GM12892 (cell line): ENCODE measurements at regions not wholly inside any gene's neighbourhood (a gene's known extent, or its start where the extent isn't known, plus 50 kb on each side); places are given as distances from the start of the nearest gene placed in this dataset.

ENCODE experiments used
- DNase-seq: peaks from one replicate; pipeline ENCODE4 v3.0.0; 2011; ENCODE audit not compliant: insufficient read length
- FAIRE-seq: peaks from 2 replicates; lab custom pipeline; 2011; peaks lifted over from hg19 to GRCh38; lab: Jason Lieb, UNC
- POLR2A ChIP-seq: IDR thresholded peaks from 2 replicates; pipeline ENCODE4 v1.6.1; 2011; ENCODE audit warnings: low read depth, low read length, control low read depth
- POLR2AphosphoS5 ChIP-seq: IDR thresholded peaks from 2 replicates; pipeline ENCODE4 v1.6.1; 2011; ENCODE audit warnings: low read depth, low read length, control low read depth
- TAF1 ChIP-seq: IDR thresholded peaks from 2 replicates; pipeline ENCODE4 v1.6.1; 2011; ENCODE audit warnings: low read depth, mild to moderate bottlenecking, control low read depth, low read length, borderline replicate concordance

DNA sequence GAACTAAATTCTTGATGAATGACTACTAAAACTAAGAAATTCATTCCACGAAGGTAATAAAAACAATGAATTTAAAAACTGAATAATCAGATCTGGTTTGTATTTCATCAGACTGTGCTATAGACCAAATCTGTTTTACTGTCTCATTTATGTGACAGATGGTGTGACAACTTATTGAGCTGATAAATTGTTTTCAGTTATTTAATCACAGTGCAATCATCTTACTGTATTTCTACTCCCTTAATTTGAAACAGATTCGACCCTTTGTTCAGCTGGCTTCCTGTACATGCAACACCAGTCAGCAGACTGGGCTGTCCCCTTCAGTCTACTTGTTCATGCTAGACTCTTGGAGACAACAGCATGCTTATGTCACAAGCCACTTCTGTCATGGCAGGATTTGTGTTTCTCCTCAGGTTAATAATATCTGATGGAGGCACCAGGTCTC, 150.9 kb downstream of the MBL2 start:
- TF ChIP-seq POLR2AphosphoS5 (no peak), TAF1 (no peak), POLR2A (no peak)
- DNase-seq (no peak), FAIRE-seq (no peak)

DNA sequence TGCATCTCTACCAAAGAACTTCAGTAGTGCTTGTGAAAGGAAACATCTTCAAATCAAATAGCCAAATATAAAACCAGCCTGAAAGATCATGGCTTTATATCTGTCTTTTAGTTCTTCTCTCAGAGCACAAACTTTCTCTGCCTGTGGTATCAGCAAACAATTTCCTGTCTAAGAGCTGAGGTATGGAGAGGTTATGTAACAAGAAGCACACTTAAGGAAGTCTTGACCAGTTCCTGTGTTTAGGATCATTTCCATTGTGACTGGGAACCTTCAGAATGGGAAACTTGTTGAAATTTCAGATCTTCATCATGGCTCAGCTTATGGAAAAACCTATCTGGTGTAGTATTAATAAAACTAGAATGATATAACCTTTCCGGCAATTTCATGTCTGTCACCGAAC, 148.8 kb downstream of the MBL2 start:
- DNase-seq (no peak), FAIRE-seq (no peak)
- TF ChIP-seq POLR2AphosphoS5 (no peak), POLR2A (no peak), TAF1 (no peak)

DNA sequence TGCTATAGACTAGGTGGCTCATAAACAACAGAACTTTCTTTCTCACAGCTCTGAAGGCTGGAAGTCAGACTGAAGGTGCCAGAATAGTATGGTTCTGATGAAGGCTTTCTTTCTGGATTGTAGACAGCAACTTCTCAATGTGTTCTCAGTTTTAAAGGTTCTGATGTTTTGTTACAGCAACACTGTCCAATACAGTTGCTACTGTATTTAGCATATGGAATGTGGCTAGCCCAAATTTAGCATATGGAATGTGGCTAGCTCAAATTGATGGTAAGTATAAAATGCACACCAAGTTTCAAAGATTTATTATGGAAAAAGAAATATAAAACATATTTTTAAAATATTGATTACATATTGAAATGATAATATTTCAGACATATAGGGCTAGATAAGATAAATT, 145.3 kb downstream of the MBL2 start:
- no peak for FAIRE-seq
- TF ChIP-seq POLR2AphosphoS5 = no peak
- no peak for TF ChIP-seq POLR2A

DNA sequence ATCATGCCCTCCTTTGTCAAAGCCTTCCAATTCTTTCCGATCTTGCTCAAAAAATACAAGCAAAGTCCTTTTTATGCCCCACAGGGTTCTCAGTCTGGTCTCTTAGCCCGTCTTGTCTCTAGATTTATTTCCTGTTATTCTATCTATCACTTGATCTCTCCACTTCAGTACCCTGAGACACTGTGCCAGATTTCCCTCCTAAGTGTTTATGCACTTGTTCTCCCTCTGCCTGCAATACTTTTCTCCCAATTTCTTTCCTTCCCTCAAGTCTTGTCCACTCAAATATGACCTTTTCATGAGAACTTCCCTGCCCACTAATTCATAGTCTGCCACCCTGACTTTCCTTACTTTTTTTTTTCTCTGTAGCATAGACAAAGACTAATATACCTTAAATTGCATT, 141.4 kb downstream of the MBL2 start:
- TF ChIP-seq POLR2AphosphoS5 = no peak
- FAIRE-seq (no peak), DNase-seq (no peak)

More for the DNA sequence above, 145.3 kb downstream of the MBL2 start:
- no peak for DNase-seq

DNA sequence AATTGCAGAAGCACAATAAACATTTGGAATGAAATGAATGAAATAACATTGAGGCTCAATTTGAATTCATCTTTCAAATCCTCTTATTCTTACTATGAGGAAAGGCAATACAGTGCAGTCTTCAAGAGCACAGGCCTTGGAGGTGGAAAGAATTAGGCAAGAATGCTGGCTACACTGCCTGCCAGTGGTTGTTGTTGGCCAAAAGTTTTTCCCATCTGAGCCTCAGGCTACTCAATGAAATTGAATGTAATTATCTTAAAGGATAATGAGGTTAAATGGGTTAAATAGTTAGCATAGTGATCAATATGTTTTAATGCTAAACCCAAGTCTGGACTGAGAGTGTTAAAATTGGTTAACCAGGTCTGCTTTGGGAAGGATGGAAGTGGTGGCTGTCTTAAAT, 140.9 kb downstream of the MBL2 start:
- DNase-seq (no peak), FAIRE-seq (no peak)
- TF ChIP-seq TAF1 (no peak), POLR2A (no peak), POLR2AphosphoS5 (no peak)

DNA sequence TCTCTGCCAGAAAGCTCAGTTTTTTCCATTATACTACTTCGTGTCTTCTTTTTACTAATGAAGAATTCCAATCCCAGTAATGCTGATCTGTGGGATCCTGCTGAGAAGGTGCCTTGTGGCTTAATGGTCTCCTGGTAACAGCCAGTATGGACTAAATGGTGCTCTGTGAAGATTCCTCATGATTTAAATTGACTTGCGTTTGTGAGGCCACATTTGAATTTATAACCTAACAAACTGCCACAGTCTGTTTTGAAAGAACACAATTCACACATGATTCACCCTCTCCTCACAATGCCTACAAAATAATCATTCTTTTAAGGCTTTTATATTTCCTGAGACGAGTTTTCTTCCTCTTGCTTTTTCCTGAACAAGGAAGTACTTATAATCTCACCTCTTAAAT, 140.0 kb downstream of the MBL2 start:
- no peak for FAIRE-seq
- TF ChIP-seq POLR2AphosphoS5 (no peak), POLR2A (no peak)
- no peak for DNase-seq

DNA sequence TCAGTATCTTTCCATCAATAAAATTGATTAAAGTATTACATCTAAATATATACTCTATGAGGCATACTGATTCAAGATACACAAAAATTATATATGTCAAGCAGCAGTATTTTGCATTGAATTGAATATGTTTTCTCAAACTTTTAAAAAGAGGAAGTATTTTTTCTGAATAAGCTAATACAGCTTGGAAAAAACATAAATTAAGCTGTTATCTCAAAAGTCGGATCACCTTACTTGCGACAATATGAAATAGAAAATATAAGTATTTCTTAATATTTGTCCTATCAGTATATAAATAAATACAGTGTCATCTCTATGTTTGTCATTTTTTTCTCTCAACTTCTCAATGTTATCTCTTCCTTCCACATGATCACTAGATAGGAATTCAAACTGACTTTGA, 139.3 kb downstream of the MBL2 start:
- TF ChIP-seq POLR2A (no peak), TAF1 (no peak), POLR2AphosphoS5 (no peak)
- FAIRE-seq = no peak
- no peak for DNase-seq

DNA sequence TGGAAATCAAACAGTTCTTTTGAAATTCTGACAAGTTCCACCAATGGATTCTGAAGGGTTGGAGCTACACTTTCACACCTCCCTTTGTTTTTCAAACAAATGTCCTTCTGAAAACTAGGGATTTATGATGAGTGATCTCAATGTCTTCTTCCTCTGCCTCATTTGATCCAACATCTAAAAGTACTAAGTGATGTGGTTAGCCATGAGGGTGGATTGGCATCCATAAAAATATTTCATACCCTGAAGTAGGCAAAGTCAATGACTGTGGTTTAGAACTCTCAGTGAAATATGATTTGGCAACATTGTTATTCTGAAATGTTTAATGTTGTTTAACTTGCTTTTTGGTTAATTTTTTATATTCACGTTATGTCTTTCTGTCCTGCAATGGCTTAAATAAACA, 136.9 kb downstream of the MBL2 start:
- FAIRE-seq (no peak), DNase-seq (no peak)
- TF ChIP-seq POLR2A = no peak
- no peak for TF ChIP-seq POLR2AphosphoS5
- TF ChIP-seq TAF1 = no peak

DNA sequence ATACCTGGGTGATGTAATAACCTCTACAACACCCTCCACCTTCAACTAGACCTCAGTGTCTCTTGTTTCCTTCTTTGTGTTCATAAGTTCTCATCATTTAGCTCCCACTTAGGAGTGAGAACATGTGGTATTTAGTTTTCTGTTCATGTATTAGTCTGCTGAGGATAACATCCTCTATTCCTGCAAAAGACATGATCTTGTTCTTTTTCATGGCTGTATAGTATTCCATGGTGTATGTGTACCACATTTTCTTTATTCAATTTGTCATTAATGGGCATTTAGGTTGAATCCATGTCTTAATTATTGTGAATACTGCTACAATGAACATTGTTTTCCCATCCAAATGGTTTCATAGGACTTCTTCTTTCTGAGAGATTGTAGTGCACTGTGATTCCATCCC, 135.7 kb downstream of the MBL2 start:
- FAIRE-seq (no peak), DNase-seq (no peak)
- TF ChIP-seq TAF1 (no peak), POLR2AphosphoS5 (no peak), POLR2A (no peak)

DNA sequence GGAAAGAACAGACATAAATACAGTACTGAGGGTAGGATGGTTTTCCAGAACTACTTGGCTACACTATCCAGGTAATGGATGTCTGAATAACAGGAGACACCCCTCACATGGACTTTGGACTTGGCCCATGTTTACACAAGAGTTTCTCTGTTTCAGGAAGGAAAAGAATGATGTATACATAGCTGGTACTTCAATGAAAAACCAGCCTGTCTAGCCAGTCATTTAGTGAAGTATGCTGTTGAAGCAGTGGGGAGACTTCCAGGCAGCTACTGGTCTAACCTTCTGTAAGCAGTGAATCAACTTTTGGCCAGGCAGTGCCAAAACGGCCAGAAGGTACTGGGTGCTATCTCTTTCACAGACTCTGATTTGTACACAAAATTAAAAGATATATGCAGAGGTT, 135.0 kb downstream of the MBL2 start:
- TF ChIP-seq POLR2A = no peak
- FAIRE-seq (no peak), DNase-seq (no peak)

DNA sequence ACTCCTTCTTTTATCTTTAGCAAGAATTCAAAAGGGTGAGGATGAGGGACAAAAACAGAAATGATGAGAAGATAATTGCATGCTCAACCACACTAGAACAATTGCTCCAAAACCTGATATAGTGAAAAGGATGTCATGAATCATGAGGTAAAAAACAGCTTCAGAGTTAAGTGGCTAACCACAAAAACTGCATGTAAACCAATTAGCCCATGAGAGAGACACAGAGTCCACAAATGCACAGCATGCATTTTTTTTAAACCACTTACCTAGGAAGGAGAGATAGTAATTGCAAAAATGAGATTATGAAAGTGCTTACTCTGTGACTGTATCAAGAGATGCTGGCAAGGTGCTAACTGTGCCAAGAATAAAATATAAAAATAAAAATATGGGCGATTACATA, 132.9 kb downstream of the MBL2 start:
- no peak for TF ChIP-seq POLR2A
- TF ChIP-seq TAF1 = no peak
- TF ChIP-seq POLR2AphosphoS5 = no peak
- FAIRE-seq (no peak), DNase-seq (no peak)

DNA sequence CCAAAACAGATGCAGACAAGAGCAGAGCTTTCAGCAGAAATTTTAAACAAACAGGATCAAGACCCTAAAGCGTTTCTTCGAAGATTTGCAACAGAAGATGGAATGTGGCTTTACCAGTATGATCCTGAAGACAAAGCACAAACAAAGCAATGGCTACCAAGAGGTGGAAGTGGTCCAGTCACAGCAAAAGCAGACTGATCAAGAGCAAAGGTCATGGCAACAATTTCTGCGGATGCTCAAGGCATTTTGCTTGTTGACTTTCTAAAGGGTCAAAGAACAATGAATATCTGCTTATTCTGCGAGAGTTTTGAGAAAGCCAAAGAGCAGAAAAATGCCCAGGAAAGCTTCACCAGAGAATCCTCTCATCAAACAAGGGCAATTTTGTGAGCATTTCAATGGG, 130.4 kb downstream of the MBL2 start:
- no peak for DNase-seq
- no peak for TF ChIP-seq POLR2A
- no peak for TF ChIP-seq POLR2AphosphoS5
- no peak for TF ChIP-seq TAF1
- FAIRE-seq = no peak

DNA sequence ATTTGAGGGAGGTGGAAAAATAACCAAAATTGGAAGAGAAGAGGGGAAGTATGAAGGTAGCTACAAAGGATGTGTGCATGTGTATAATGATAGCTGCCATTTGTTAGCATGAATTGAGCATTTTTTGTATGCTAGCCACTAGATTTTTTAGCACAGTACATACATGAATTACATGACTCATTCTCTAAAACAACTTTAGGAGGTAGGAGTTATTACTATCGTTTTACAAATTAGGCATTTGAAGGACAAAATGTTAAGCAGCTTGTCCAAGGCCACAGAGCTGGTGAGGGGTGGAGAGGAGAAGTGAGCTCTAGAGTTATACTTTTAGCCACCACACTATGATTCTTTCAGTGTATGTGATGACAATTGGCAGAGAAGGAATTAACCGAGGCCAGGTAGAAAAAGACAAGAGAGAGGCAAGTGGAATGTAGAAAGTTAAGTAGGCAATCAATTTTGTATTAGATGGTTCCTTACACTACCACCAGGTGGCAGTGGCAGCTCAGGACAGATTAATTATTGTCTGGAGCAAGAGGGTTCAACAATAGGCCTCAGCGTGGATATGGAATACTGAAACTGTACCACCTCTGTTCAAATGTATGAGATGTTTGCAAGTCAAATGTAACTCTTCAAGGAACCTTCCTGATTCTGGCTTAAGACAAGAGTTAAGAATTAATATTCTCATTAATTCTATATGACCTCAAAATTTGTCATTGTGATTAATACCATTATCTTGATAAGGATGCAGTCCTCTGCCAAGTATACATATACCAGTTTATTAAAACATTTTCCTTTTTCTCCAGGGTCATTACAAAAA, 128.0 kb downstream of the MBL2 start:
- no peak for DNase-seq
- FAIRE-seq = peak; percentile 83
- no peak for TF ChIP-seq TAF1
- TF ChIP-seq POLR2A = no peak
- no peak for TF ChIP-seq POLR2AphosphoS5
